ENCODE measurements at regions not wholly inside any gene's neighbourhood (a gene's known extent, or its start where the extent isn't known, plus 50 kb on each side); places are given as distances from the start of the nearest gene placed in this dataset.

DNA sequence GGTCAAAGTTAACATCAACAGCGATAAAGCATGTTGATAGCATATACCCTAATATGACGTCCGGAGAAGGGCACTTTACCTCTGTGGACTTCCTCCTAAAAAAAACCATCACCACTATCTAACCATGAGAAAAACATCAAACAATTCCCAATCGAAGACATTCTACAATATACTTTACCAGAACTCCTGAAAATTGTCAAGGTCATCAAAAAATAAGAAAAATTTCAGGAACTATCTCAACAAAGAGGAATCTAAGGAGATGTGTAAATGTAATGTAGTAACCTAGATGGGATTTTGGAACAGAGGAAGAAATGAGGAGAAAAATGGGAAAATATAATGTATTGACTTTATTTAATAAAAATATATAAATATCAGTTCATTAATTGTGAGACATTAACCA, 1026.8 kb upstream of the MIR17HG start (continued):
- TF ChIP-seq ZNF217 (CRISPR knock-in tag; IDR thresholded peaks at IDR 0.05) (no peak), ZNF175 (CRISPR knock-in tag; IDR thresholded peaks at IDR 0.05; ENCODE audit: low read depth) (no peak), MAFG (tag; conservative IDR thresholded peaks at IDR 0.05) (peak; percentile 85), ZNF274 (IDR thresholded peaks at IDR 0.05; ENCODE audit: borderline replicate concordance, low read depth, low read length) (no peak), KLF13 (tag; IDR thresholded peaks at IDR 0.05; ENCODE audit: borderline replicate concordance, low read depth) (no peak), EHMT2 (IDR thresholded peaks at IDR 0.05) (no peak), GTF2B (IDR thresholded peaks at IDR 0.05; ENCODE audit: extremely low read depth, insufficient read length) (no peak), ZNF282 (CRISPR knock-in tag; IDR thresholded peaks at IDR 0.05) (no peak), ZNF561 (CRISPR knock-in tag; conservative IDR thresholded peaks at IDR 0.05) (no peak), ZNF41 (CRISPR knock-in tag; conservative IDR thresholded peaks at IDR 0.05) (no peak), ZNF3 (CRISPR knock-in tag; IDR thresholded peaks at IDR 0.05) (no peak), ZFP30 (CRISPR knock-in tag; IDR thresholded peaks at IDR 0.05; ENCODE audit: borderline replicate concordance) (no peak), ZBTB1 (CRISPR knock-in tag; IDR thresholded peaks at IDR 0.05; ENCODE audit: borderline replicate concordance, low read depth) (no peak), PTBP1 (IDR thresholded peaks at IDR 0.05; ENCODE audit: low read depth, low read length) (no peak), FUS (optimal IDR thresholded peaks at IDR 0.05; ENCODE audit: low read depth, low read length) (no peak), ZNF316 (IDR thresholded peaks at IDR 0.05) (peak; percentile 95), KAT7 (CRISPR knock-in tag; IDR thresholded peaks at IDR 0.05; ENCODE audit: borderline replicate concordance) (no peak), MAFK (IDR thresholded peaks at IDR 0.05; ENCODE audit: low read length) (peak; percentile 79), CCAR2 (IDR thresholded peaks at IDR 0.05; ENCODE audit: low read depth, low read length) (no peak), SMARCA4 (IDR thresholded peaks at IDR 0.05) (no peak), TCF7L2 (IDR thresholded peaks at IDR 0.05; ENCODE audit: low read depth, low read length) (no peak)
- TF ChIP-seq, protein P1, sequence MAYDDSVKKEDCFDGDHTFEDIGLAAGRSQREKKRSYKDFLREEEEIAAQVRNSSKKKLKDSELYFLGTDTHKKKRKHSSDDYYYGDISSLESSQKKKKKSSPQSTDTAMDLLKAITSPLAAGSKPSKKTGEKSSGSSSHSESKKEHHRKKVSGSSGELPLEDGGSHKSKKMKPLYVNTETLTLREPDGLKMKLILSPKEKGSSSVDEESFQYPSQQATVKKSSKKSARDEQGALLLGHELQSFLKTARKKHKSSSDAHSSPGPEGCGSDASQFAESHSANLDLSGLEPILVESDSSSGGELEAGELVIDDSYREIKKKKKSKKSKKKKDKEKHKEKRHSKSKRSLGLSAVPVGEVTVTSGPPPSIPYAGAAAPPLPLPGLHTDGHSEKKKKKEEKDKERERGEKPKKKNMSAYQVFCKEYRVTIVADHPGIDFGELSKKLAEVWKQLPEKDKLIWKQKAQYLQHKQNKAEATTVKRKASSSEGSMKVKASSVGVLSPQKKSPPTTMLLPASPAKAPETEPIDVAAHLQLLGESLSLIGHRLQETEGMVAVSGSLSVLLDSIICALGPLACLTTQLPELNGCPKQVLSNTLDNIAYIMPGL (CRISPR knock-in tag; IDR thresholded peaks at IDR 0.05): no peak
- TF ChIP-seq, protein P2, sequence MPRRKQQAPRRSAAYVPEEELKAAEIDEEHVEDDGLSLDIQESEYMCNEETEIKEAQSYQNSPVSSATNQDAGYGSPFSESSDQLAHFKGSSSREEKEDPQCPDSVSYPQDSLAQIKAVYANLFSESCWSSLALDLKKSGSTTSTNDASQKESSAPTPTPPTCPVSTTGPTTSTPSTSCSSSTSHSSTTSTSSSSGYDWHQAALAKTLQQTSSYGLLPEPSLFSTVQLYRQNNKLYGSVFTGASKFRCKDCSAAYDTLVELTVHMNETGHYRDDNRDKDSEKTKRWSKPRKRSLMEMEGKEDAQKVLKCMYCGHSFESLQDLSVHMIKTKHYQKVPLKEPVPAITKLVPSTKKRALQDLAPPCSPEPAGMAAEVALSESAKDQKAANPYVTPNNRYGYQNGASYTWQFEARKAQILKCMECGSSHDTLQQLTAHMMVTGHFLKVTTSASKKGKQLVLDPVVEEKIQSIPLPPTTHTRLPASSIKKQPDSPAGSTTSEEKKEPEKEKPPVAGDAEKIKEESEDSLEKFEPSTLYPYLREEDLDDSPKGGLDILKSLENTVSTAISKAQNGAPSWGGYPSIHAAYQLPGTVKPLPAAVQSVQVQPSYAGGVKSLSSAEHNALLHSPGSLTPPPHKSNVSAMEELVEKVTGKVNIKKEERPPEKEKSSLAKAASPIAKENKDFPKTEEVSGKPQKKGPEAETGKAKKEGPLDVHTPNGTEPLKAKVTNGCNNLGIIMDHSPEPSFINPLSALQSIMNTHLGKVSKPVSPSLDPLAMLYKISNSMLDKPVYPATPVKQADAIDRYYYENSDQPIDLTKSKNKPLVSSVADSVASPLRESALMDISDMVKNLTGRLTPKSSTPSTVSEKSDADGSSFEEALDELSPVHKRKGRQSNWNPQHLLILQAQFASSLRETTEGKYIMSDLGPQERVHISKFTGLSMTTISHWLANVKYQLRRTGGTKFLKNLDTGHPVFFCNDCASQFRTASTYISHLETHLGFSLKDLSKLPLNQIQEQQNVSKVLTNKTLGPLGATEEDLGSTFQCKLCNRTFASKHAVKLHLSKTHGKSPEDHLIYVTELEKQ (CRISPR knock-in tag; IDR thresholded peaks at IDR 0.05): no peak

Data from K562 (cell line).